ENCODE measurements at regions not wholly inside any gene's neighbourhood (a gene's known extent, or its start where the extent isn't known, plus 50 kb on each side); places are given as distances from the start of the nearest gene placed in this dataset.

DNA sequence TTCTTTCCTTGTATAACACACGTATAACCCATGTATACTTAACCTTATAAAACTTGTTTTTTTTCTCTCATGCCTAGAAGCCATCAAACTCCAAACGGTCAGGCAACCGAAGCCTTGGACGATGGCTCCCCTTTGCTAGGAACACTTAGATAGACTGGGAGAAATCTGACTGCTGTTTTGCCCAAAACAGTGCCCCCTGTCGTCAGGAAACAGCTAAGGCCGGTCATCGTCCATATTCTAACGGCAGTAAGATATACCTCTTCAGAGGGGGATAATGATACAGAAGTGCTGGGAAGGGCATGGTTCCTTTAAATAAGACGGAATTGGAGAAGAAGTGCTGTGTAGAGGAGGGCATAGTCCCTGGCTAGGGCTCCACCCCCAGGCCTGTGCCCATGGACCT lies 130.5 kb downstream of the SLC41A2 start:
- no peak for TF ChIP-seq CTCF (IDR thresholded peaks at IDR 0.05)
- H3K4me1 ChIP-seq, result no peaks in the 10 kb centered on the region

GRCh38 chr12:104825408-104825807 lies 132.7 kb downstream of the SLC41A2 start:
- H3K9me3 ChIP-seq (ENCODE audit: control insufficient read depth, low read length), result no peaks in the 10 kb centered on the region
- no peaks in the 10 kb centered on the region for H3K36me3 ChIP-seq (ENCODE audit: control insufficient read depth, insufficient read depth, low read length)
- H3K4me3 ChIP-seq (ENCODE audit: low read depth, low read length), result no peak overlapping the region
- H3K79me2 ChIP-seq, result no peaks in the 10 kb centered on the region
- no peak overlapping the region for H3K4me2 ChIP-seq (ENCODE audit: low read length)
- H3K27ac ChIP-seq, result no peak overlapping the region
- TF ChIP-seq CTCF (IDR thresholded peaks at IDR 0.05), result no peak
- H2AFZ ChIP-seq, result no peak overlapping the region
- H3K9ac ChIP-seq, result no peak overlapping the region
- H3K27me3 ChIP-seq (ENCODE audit: control insufficient read depth, insufficient read depth, low read length), result no peaks in the 10 kb centered on the region
- H3K4me1 ChIP-seq, result no peaks in the 10 kb centered on the region

More for the DNA sequence above, 130.5 kb downstream of the SLC41A2 start:
- no peaks in the 10 kb centered on the region for H3K27me3 ChIP-seq (ENCODE audit: control insufficient read depth, insufficient read depth, low read length)
- H3K4me3 ChIP-seq (ENCODE audit: low read depth, low read length), result no peak overlapping the region
- H3K36me3 ChIP-seq (ENCODE audit: control insufficient read depth, insufficient read depth, low read length), result no peaks in the 10 kb centered on the region
- no peak overlapping the region for H3K27ac ChIP-seq
- H2AFZ ChIP-seq, result no peak overlapping the region
- H3K9me3 ChIP-seq (ENCODE audit: control insufficient read depth, low read length), result no peaks in the 10 kb centered on the region
- H3K79me2 ChIP-seq, result no peaks in the 10 kb centered on the region
- no peak overlapping the region for H3K9ac ChIP-seq
- no peak overlapping the region for H3K4me2 ChIP-seq (ENCODE audit: low read length)

- no peak for TF ChIP-seq CTCF (IDR thresholded peaks at IDR 0.05)
- H3K4me2 ChIP-seq (ENCODE audit: low read length), result no peak overlapping the region
- no peak overlapping the region for H2AFZ ChIP-seq
- no peaks in the 10 kb centered on the region for H3K4me1 ChIP-seq
- no peak overlapping the region for H3K27ac ChIP-seq
- no peaks in the 10 kb centered on the region for H3K36me3 ChIP-seq (ENCODE audit: control insufficient read depth, insufficient read depth, low read length)
- no peak overlapping the region for H3K9ac ChIP-seq
- no peaks in the 10 kb centered on the region for H3K27me3 ChIP-seq (ENCODE audit: control insufficient read depth, insufficient read depth, low read length)
- no peaks in the 10 kb centered on the region for H3K9me3 ChIP-seq (ENCODE audit: control insufficient read depth, low read length)
- no peaks in the 10 kb centered on the region for H3K79me2 ChIP-seq
- no peak overlapping the region for H3K4me3 ChIP-seq (ENCODE audit: low read depth, low read length)
These were observed 134.1 kb downstream of the SLC41A2 start for GRCh38 chr12:104823985-104824461.

DNA sequence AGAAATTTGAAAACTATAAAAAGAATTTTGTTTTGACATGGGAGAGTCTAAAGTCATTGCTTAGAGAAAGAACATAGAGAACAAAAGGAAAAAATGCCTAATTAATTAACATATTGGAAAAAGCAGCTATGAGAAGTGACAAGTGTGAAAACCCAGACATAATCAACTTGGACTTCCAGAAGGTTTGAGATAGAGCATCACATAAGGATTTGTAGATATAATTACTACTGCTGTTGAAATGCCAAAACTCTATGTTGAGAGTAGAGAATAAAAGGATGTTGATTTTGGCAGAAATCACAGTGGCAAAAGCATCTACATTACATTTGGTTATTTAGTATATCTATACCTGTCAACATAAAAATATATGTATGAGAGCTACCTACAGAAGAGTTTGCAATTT lies 135.1 kb downstream of the SLC41A2 start:
- no peak overlapping the region for H3K4me3 ChIP-seq (ENCODE audit: low read depth, low read length)
- no peaks in the 10 kb centered on the region for H3K27me3 ChIP-seq (ENCODE audit: control insufficient read depth, insufficient read depth, low read length)
- H3K36me3 ChIP-seq (ENCODE audit: control insufficient read depth, insufficient read depth, low read length), result no peaks in the 10 kb centered on the region
- no peak overlapping the region for H2AFZ ChIP-seq
- H3K9ac ChIP-seq, result no peak overlapping the region
- no peak overlapping the region for H3K27ac ChIP-seq
- H3K79me2 ChIP-seq, result no peaks in the 10 kb centered on the region
- no peaks in the 10 kb centered on the region for H3K4me1 ChIP-seq
- no peak overlapping the region for H3K4me2 ChIP-seq (ENCODE audit: low read length)
- TF ChIP-seq CTCF (IDR thresholded peaks at IDR 0.05), result no peak
- H3K9me3 ChIP-seq (ENCODE audit: control insufficient read depth, low read length), result no peaks in the 10 kb centered on the region

DNA sequence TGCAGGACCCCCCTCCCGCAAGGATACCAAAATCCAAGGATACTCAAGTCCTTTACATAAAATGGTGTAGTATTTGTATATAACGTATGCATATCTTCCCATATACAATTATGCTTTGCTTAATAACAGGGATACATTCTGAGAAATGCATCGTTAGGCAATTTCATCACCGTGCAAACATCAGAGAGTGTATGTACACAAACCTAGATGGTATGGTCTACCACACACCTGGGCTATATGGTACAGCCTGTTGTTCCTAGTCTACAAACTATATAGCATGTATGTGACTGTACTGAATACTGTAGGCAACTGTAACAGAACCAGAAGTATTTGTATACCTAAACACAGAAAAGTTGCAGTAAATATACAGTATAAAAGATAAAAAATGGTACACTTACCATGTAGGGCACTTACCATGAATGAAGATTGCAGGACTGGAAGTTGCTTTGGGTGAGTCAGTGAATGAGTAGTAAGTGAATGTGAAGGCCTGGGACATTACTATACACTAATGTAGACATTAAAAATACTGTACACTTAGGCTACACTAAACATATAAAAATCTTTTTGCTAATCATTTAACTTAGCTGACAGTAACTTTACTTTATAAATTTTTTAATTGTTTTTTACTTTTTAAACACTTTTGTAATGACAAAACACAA lies 141.1 kb downstream of the SLC41A2 start:
- no peak for TF ChIP-seq CTCF (IDR thresholded peaks at IDR 0.05)
- Histone ChIP-seq H3K4me3 (ENCODE audit: low read depth, low read length) (no peak overlapping the region), H3K9ac (no peak overlapping the region)

More for the DNA sequence above, 141.1 kb downstream of the SLC41A2 start:
- no peaks in the 10 kb centered on the region for H3K9me3 ChIP-seq (ENCODE audit: control insufficient read depth, low read length)
- no peaks in the 10 kb centered on the region for H3K27me3 ChIP-seq (ENCODE audit: control insufficient read depth, insufficient read depth, low read length)
- H3K4me1 ChIP-seq, result no peaks in the 10 kb centered on the region
- H3K36me3 ChIP-seq (ENCODE audit: control insufficient read depth, insufficient read depth, low read length), result no peaks in the 10 kb centered on the region
- H2AFZ ChIP-seq, result no peak overlapping the region
- H3K4me2 ChIP-seq (ENCODE audit: low read length), result no peak overlapping the region
- no peak overlapping the region for H3K27ac ChIP-seq
- no peaks in the 10 kb centered on the region for H3K79me2 ChIP-seq

All from parathyroid adenoma (tissue), 2 donors.